ENCODE measurements at regions not wholly inside any gene's neighbourhood (a gene's known extent, or its start where the extent isn't known, plus 50 kb on each side); places are given as distances from the start of the nearest gene placed in this dataset.

- TF ChIP-seq EP300 (IDR thresholded peaks at IDR 0.05) (no peak), POLR2A (IDR thresholded peaks at IDR 0.05) (no peak), CTCF (IDR thresholded peaks at IDR 0.05) (no peak), POLR2AphosphoS5 (IDR thresholded peaks at IDR 0.05) (no peak)
- DNase-seq: no peak
- Histone ChIP-seq H3K9me3 (no peaks in the 10 kb centered on the region), H3K4me3 (no peak overlapping the region), H3K4me1 (peaks cover 0 to 44% (median 3%) of the 10 kb centered on the region in 4 donors), H3K27ac (peak overlapping the region in 2 of 5 donors; percentile 17 to 68), H3K27me3 (no peaks in the 10 kb centered on the region), H3K36me3 (no peaks in the 10 kb centered on the region)
- intact Hi-C loops (cut with DNase I; ENCODE audit: low total_unique reads): no loop called here
- WGBS, 5 donors: 73 to 79% (median 77%) methylated on average over 7 of the region's 7 CpGs
Measured at GRCh38 chr3:193827040-193827669, 234.1 kb downstream of the OPA1 start.

- intact Hi-C loops (cut with DNase I; ENCODE audit: low total_unique reads): no loop called here
- Histone ChIP-seq H3K27ac (no peak overlapping the region), H3K36me3 (no peaks in the 10 kb centered on the region), H3K9me3 (no peaks in the 10 kb centered on the region), H3K4me3 (no peak overlapping the region), H3K27me3 (no peaks in the 10 kb centered on the region), H3K4me1 (peaks cover 0 to 51% (median 5%) of the 10 kb centered on the region in 4 donors)
- no peak for DNase-seq
- TF ChIP-seq POLR2AphosphoS5 (IDR thresholded peaks at IDR 0.05): no peak
- TF ChIP-seq EP300 (IDR thresholded peaks at IDR 0.05): no peak
- 78 to 89% (median 85%) methylated on average over 2 of the region's 2 CpGs for WGBS, 5 donors
Measured at GRCh38 chr3:193827871-193828270, 234.9 kb downstream of the OPA1 start.

- Histone ChIP-seq H3K4me3 (no peak overlapping the region), H3K9me3 (no peaks in the 10 kb centered on the region), H3K4me1 (peaks cover 0 to 55% (median 7%) of the 10 kb centered on the region in 4 donors), H3K36me3 (no peaks in the 10 kb centered on the region), H3K27me3 (no peaks in the 10 kb centered on the region), H3K27ac (peak overlapping the region in 1 of 5 donors; percentile 20)
- intact Hi-C loops (cut with DNase I; ENCODE audit: low total_unique reads): no loop called here
- DNase-seq: peak in 1 of 2 donors; percentile 79
- WGBS, 5 donors: 44 to 74% (median 47%) methylated on average over 6 of the region's 6 CpGs
- no peak for TF ChIP-seq POLR2A (IDR thresholded peaks at IDR 0.05)
- no peak for TF ChIP-seq CTCF (IDR thresholded peaks at IDR 0.05)
- no peak for TF ChIP-seq POLR2AphosphoS5 (IDR thresholded peaks at IDR 0.05)
- no peak for TF ChIP-seq EP300 (IDR thresholded peaks at IDR 0.05)
Measured at GRCh38 chr3:193828477-193828876, 235.5 kb downstream of the OPA1 start.

- Histone ChIP-seq H3K4me3 (no peak overlapping the region), H3K27me3 (no peaks in the 10 kb centered on the region), H3K4me1 (peaks cover 4 to 55% (median 13%) of the 10 kb centered on the region in 4 donors), H3K36me3 (no peaks in the 10 kb centered on the region), H3K9me3 (no peaks in the 10 kb centered on the region), H3K27ac (peak overlapping the region; percentile 5 to 66 (median 39))
- TF ChIP-seq POLR2AphosphoS5 (IDR thresholded peaks at IDR 0.05) (peak in 2 of 3 donors; percentile 53 to 69), CTCF (IDR thresholded peaks at IDR 0.05) (no peak)
- WGBS, 5 donors: 32 to 63% (median 48%) methylated on average over 5 of the region's 5 CpGs
- intact Hi-C loops (cut with DNase I; ENCODE audit: low total_unique reads): no loop called here
- peak; percentile 65 to 86 for DNase-seq
Measured at GRCh38 chr3:193829781-193830180, 236.8 kb downstream of the OPA1 start.

DNA sequence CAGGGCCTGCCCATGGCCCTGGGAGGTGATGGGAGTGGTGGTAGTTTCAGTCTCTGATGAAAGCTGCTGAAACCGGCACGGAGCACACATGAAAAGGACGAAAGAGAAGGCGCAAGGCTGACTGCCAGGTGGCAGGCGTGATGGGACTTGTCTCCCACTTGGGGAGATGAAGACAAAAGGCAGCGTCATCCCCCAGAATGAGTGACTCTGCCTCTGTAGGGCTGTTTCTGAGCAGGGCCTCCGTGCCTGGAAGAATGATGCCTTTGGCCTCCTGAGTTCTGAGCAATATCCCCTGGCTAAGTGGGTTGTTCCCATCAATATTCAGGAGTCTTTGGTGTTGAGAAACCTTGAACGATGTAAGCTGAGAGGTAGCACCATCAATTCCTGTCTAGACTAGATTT is 237.8 kb downstream of the OPA1 start:
- Histone ChIP-seq H3K27me3 (no peaks in the 10 kb centered on the region), H3K4me1 (peaks cover 4 to 55% (median 14%) of the 10 kb centered on the region in 4 donors), H3K4me3 (no peak overlapping the region), H3K27ac (peak overlapping the region in 3 of 5 donors; percentile 14 to 66 (median 50)), H3K9me3 (no peaks in the 10 kb centered on the region), H3K36me3 (no peaks in the 10 kb centered on the region)
- peak in 1 of 2 donors; percentile 53 for DNase-seq
- TF ChIP-seq POLR2A (IDR thresholded peaks at IDR 0.05) (no peak), POLR2AphosphoS5 (IDR thresholded peaks at IDR 0.05) (no peak), CTCF (IDR thresholded peaks at IDR 0.05) (no peak), EP300 (IDR thresholded peaks at IDR 0.05) (no peak)
- intact Hi-C loops (cut with DNase I; ENCODE audit: low total_unique reads): no loop called here
- 91 to 96% (median 96%) methylated on average over 8 of the region's 8 CpGs for WGBS, 5 donors

All from stomach (tissue), 8 donors.